ENCODE measurements at regions not wholly inside any gene's neighbourhood (a gene's known extent, or its start where the extent isn't known, plus 50 kb on each side); places are given as distances from the start of the nearest gene placed in this dataset.

- no peak for TF ChIP-seq EP300 (IDR thresholded peaks at IDR 0.05)
- TF ChIP-seq POLR2A (IDR thresholded peaks at IDR 0.05) = no peak
Observed at GRCh38 chrX:40807384-40807783, 72.0 kb upstream of the MED14 start.

Data from upper lobe of left lung (tissue), 4 donors.